GM23248 (cell line): ENCODE measurements at regions not wholly inside any gene's neighbourhood (a gene's known extent, or its start where the extent isn't known, plus 50 kb on each side); places are given as distances from the start of the nearest gene placed in this dataset.

Experiments
- EZH2 ChIP-seq: fragments of 200-600 bp; sonication (generic); IDR thresholded peaks from 2 replicates; pipeline ENCODE4 v1.6.1; 2018; ENCODE audit warnings: antibody characterized with exemption, mild to moderate bottlenecking; ENCODE audit not compliant: insufficient read depth, poor library complexity, severe bottlenecking
- EZH2phosphoT487 ChIP-seq: fragments of 200-600 bp; sonication (generic); IDR thresholded peaks from 2 replicates; pipeline ENCODE4 v1.6.1; 2018; ENCODE audit warnings: antibody characterized with exemption, moderate library complexity, mild to moderate bottlenecking, low read depth; ENCODE audit not compliant: insufficient read depth

DNA sequence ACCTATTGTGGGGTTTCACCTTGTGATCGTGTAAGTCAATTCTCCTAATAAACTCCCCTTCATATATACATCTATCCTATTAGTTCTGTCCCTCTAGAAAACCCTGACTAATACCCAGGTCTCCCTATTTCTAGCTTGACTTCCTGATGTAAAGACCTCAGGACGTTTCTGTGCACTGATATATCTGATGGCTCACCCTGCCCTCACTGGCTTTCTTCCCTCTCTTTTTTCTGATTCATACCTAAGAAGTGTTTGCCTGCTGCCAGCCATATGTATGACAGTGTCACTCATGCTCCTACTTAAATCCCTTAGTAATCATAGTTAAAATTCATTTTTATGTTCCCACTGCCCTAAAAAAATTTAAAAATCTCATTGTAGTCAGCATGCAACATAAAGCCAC, 124.8 kb upstream of the CCNG1 start:
- TF ChIP-seq EZH2phosphoT487 (no peak), EZH2 (no peak)
